Keratinocyte (primary cell): ENCODE measurements at regions not wholly inside any gene's neighbourhood (a gene's known extent, or its start where the extent isn't known, plus 50 kb on each side); places are given as distances from the start of the nearest gene placed in this dataset.

Experiments used
- DNase-seq: peaks from one replicate; pipeline ENCODE4 v3.0.0-alpha.2; 2011; ENCODE audit warnings: low read depth, missing footprints, low spot score
- FAIRE-seq: peaks from 2 replicates; lab custom pipeline; 2011; peaks lifted over from hg19 to GRCh38; lab: Jason Lieb, UNC
- H2AFZ ChIP-seq: 2 replicates; pipeline ENCODE4 v1.6.0; 2012; ENCODE audit warnings: low read length, control low read depth, inconsistent platforms; ENCODE audit not compliant: control insufficient read depth
- H3K27ac ChIP-seq: 2 replicates; pipeline ENCODE4 v1.5.1; 2011; ENCODE audit warnings: low read length; ENCODE audit not compliant: control insufficient read depth, insufficient read depth
- H3K27me3 ChIP-seq: 3 replicates; pipeline ENCODE4 v1.6.0; 2011; ENCODE audit warnings: low read length; ENCODE audit not compliant: control insufficient read depth, insufficient read depth; ENCODE audit errors: extremely low read depth
- H3K36me3 ChIP-seq, 2 experiments: 2 replicates in 1 of 2; 3 replicates in 1 of 2; pipeline ENCODE4 v1.5.1; 2011; ENCODE audit warnings: low read length in 2 of 2, mild to moderate bottlenecking in 1 of 2; ENCODE audit not compliant: control insufficient read depth in 2 of 2, insufficient read depth in 2 of 2; ENCODE audit errors: extremely low read depth in 1 of 2
- H3K4me1 ChIP-seq: 3 replicates; pipeline ENCODE4 v1.5.1; 2011; ENCODE audit warnings: low read length; ENCODE audit not compliant: control insufficient read depth, insufficient read depth; ENCODE audit errors: extremely low read depth
- H3K4me2 ChIP-seq: 3 replicates; pipeline ENCODE4 v1.6.0; 2011; ENCODE audit warnings: low read depth, low read length; ENCODE audit not compliant: control insufficient read depth, insufficient read depth; ENCODE audit errors: extremely low read depth
- H3K4me3 ChIP-seq, 3 experiments: fragments of 200-600 bp in 1 of 3; sonication (generic) in 1 of 3; 2 replicates in 2 of 3; 3 replicates in 1 of 3; pipeline ENCODE4 v1.5.1; 2011 to 2016; ENCODE audit warnings: low read length in 3 of 3, mild to moderate bottlenecking in 3 of 3, control low read depth in 2 of 3, inconsistent platforms in 1 of 3, low read depth in 1 of 3, mixed read lengths in 1 of 3, mixed run types in 1 of 3, moderate library complexity in 1 of 3; ENCODE audit not compliant: control insufficient read depth in 2 of 3, insufficient read depth in 2 of 3; ENCODE audit errors: extremely low read depth in 1 of 3
- H3K79me2 ChIP-seq: 2 replicates; pipeline ENCODE4 v1.6.0; 2012; ENCODE audit warnings: low read length; ENCODE audit not compliant: control insufficient read depth, insufficient read depth
- H3K9ac ChIP-seq: 3 replicates; pipeline ENCODE4 v1.6.0; 2011; ENCODE audit warnings: low read length; ENCODE audit not compliant: control insufficient read depth, insufficient read depth; ENCODE audit errors: extremely low read depth
- H3K9me1 ChIP-seq: 3 replicates; pipeline ENCODE4 v1.6.0; 2011; ENCODE audit warnings: low read length; ENCODE audit not compliant: control insufficient read depth, insufficient read depth; ENCODE audit errors: extremely low read depth
- H3K9me3 ChIP-seq: 2 replicates; pipeline ENCODE4 v1.5.1; 2012; ENCODE audit warnings: low read depth, low read length; ENCODE audit not compliant: control insufficient read depth
- H4K20me1 ChIP-seq: 3 replicates; pipeline ENCODE4 v1.6.0; 2011; ENCODE audit warnings: low read length; ENCODE audit not compliant: control insufficient read depth, insufficient read depth; ENCODE audit errors: extremely low read depth
- EZH2 ChIP-seq: IDR thresholded peaks from one replicate; pipeline ENCODE4 v1.6.1; 2012; ENCODE audit warnings: inconsistent platforms, mild to moderate bottlenecking, low read length, moderate library complexity
- dilution Hi-C: fragments of 300-500 bp; cut with MboI; formaldehyde crosslinking; loops from one replicate; pipeline ENCODE4 v1.7.0; 2020; ENCODE audit warnings: low sequenced_read_pairs; ENCODE audit not compliant: extremely low pct_ligation_motif_present
- TF ChIP-seq, protein P1 (sequence below), 3 experiments: IDR thresholded peaks in 1 of 3; conservative IDR thresholded peaks in 1 of 3; optimal IDR thresholded peaks in 1 of 3; 2 replicates in 2 of 3; 3 replicates in 1 of 3; pipeline versions ENCODE3 to v1.5.1; 2011; ENCODE audit warnings: low read length in 3 of 3, mild to moderate bottlenecking in 3 of 3, moderate library complexity in 2 of 3, control low read depth in 1 of 3, inconsistent platforms in 1 of 3; ENCODE audit not compliant: insufficient read depth in 2 of 3; ENCODE audit errors: extremely low read depth in 1 of 3

DNA sequence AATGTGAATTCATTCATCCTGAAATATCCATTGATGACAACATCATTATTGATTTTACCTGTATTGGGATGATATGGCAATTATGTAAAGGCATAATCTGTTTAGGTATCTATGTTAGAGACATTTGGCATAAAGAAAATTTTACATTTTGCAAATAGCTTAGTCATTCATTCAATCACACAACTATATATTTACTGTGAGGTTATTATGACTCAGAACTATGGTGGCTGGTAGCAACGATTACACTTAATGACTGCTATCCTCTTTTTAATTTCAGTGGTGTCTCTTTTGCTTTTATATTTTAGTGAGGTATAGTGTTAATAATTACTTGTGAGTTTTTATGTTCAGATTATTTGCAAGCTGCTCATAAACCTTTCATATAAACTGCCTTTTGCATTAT, 955.9 kb downstream of the SLITRK6 start:
- no peaks in the 10 kb centered on the region for H3K4me1 ChIP-seq
- TF ChIP-seq EZH2, result no peak
- TF ChIP-seq, protein P1, sequence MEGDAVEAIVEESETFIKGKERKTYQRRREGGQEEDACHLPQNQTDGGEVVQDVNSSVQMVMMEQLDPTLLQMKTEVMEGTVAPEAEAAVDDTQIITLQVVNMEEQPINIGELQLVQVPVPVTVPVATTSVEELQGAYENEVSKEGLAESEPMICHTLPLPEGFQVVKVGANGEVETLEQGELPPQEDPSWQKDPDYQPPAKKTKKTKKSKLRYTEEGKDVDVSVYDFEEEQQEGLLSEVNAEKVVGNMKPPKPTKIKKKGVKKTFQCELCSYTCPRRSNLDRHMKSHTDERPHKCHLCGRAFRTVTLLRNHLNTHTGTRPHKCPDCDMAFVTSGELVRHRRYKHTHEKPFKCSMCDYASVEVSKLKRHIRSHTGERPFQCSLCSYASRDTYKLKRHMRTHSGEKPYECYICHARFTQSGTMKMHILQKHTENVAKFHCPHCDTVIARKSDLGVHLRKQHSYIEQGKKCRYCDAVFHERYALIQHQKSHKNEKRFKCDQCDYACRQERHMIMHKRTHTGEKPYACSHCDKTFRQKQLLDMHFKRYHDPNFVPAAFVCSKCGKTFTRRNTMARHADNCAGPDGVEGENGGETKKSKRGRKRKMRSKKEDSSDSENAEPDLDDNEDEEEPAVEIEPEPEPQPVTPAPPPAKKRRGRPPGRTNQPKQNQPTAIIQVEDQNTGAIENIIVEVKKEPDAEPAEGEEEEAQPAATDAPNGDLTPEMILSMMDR (optimal IDR thresholded peaks at IDR 0.05 in 1 of 3, IDR thresholded peaks at IDR 0.05 in 1 of 3, conservative IDR thresholded peaks at IDR 0.05 in 1 of 3; ENCODE audit: extremely low read depth in 1 of 3, insufficient read depth in 2 of 3, low read length in 3 of 3), result no peak
- no peak overlapping the region for H3K27ac ChIP-seq
- no peak for DNase-seq
- H3K9me3 ChIP-seq, result no peaks in the 10 kb centered on the region
- H3K4me2 ChIP-seq, result no peak overlapping the region
- H3K79me2 ChIP-seq, result no peaks in the 10 kb centered on the region
- dilution Hi-C loops, result no loop called here
- no peaks in the 10 kb centered on the region for H3K9me1 ChIP-seq
- H4K20me1 ChIP-seq, result no peaks in the 10 kb centered on the region
- H3K36me3 ChIP-seq, result no peaks in the 10 kb centered on the region
- no peak overlapping the region for H3K4me3 ChIP-seq
- FAIRE-seq, result no peak
- no peak overlapping the region for H2AFZ ChIP-seq
- H3K9ac ChIP-seq, result no peak overlapping the region
- no peaks in the 10 kb centered on the region for H3K27me3 ChIP-seq

DNA sequence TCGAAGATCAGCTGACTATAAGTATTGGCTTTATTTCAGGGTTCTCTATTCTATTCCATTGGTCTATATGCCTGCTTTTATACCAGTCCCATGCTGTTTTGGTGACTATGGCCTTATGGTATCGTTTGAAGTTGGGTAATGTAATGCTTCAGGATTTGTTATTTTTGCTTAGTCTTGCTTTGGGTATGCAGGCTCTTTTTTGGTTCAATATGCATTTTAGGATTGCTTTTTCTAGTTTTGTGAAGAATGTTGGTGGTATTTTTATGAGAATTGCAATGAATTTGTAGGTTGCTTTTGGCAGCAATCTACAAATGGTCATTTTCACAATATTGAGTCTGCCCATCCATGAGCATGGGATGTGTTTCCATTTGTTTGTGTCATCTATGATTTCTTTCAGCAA, 951.9 kb upstream of the SLITRK1 start:
- Histone ChIP-seq H3K9me3 (no peaks in the 10 kb centered on the region), H2AFZ (no peak overlapping the region), H3K27me3 (no peaks in the 10 kb centered on the region), H3K27ac (no peak overlapping the region), H3K4me3 (no peak overlapping the region), H3K4me1 (no peaks in the 10 kb centered on the region), H3K9me1 (no peaks in the 10 kb centered on the region), H3K36me3 (no peaks in the 10 kb centered on the region), H4K20me1 (no peaks in the 10 kb centered on the region), H3K79me2 (no peaks in the 10 kb centered on the region), H3K9ac (no peak overlapping the region), H3K4me2 (no peak overlapping the region)
- dilution Hi-C loops, result no loop called here
- TF ChIP-seq, protein P1 (optimal IDR thresholded peaks at IDR 0.05 in 1 of 3, IDR thresholded peaks at IDR 0.05 in 1 of 3, conservative IDR thresholded peaks at IDR 0.05 in 1 of 3; ENCODE audit: extremely low read depth in 1 of 3, insufficient read depth in 2 of 3, low read length in 3 of 3), result no peak
- no peak for TF ChIP-seq EZH2
- FAIRE-seq, result no peak
- no peak for DNase-seq
